ENCODE measurements at regions not wholly inside any gene's neighbourhood (a gene's known extent, or its start where the extent isn't known, plus 50 kb on each side); places are given as distances from the start of the nearest gene placed in this dataset.

DNA sequence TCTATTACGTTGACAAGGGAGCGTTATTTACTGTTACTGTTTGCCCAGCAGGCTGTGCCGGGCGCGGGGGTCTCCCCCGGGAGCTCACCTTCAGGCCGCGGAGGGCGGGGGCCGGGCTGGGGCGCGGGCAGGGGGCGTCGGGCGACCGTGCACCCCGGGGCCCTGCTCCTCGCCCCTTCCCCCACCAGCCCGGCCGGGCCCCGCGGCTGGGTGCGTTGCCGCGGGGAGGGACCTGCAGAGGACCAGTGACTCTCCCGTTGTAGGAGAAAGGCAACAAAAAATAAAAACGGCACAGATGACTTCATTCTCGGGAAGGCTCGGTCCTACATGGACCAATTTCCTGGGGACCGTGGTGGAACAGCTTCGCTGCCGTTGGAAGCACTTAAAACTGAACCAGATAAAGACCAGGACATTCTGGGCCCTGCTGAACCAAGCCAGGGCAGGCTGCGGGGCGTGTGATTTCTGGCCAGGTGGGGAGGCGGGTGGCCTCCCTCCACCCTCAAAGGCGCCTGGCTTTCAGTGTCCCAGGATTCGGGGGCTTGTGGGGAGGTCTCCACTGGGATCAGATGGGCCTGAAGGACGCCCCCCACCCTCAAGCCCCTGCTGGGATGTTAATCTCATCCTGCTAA lies 57.4 kb downstream of the IGLL1 start:
- Mint-ChIP-seq H3K4me3 (peak overlapping the region; percentile 63), H3K36me3 (ENCODE audit: low read depth) (peaks cover 4% of the 10 kb centered on the region), H3K4me1 (peaks cover 10% of the 10 kb centered on the region), H3K27ac (peak overlapping the region; percentile 85), H3K27me3 (peaks cover 19% of the 10 kb centered on the region)
- ATAC-seq (no peak), DNase-seq (no peak)
- no peaks in the 10 kb centered on the region for H3K9me3 ChIP-seq (ENCODE audit: control insufficient read depth, low read length, poor library complexity, severe bottlenecking)

DNA sequence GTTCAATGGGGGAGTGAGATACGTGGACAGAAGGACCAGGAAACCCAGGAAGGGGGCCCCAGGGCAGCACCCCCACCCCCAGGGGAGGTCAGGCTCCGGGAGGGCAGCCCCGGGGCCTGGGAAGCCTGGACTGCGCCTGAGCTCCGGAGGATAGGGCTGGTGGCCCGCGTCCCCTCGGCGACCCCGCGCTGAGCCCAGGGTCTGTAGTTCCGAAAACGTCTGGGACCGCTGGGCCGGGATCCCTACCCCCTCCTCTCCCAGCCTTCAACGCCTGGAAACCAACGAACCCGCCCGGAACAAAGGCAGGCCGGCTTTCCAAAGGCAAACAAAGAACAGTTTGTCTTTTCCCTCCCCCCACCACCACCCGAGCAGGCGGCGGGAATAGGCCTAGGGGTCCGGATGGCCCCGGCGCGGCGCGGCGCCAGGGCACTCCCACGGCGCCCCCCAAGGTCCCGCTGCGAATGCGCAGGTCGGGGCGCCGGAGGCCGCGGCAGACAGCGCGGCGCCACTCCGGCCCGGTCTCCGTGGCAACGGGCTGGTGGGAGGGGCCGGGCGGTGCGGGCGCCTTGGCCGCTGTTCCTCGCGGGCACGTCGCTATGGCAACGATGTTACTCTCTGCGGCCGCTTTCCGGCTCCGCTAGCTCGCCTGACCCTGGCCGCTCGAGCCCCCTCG lies 58.5 kb downstream of the IGLL1 start:
- DNase-seq (peak; percentile 43 to 54 (median 45)), ATAC-seq (peak; percentile 91)
- peak overlapping the region; percentile 75 for H3K4me3 Mint-ChIP-seq
- peak overlapping the region; percentile 85 for H3K27ac Mint-ChIP-seq
- H3K36me3 Mint-ChIP-seq (ENCODE audit: low read depth) = peaks cover 4% of the 10 kb centered on the region
- H3K9me3 ChIP-seq (ENCODE audit: control insufficient read depth, low read length, poor library complexity, severe bottlenecking) = no peaks in the 10 kb centered on the region
- peaks cover 8% of the 10 kb centered on the region for H3K4me1 Mint-ChIP-seq
- H3K27me3 Mint-ChIP-seq = peaks cover 25% of the 10 kb centered on the region

DNA sequence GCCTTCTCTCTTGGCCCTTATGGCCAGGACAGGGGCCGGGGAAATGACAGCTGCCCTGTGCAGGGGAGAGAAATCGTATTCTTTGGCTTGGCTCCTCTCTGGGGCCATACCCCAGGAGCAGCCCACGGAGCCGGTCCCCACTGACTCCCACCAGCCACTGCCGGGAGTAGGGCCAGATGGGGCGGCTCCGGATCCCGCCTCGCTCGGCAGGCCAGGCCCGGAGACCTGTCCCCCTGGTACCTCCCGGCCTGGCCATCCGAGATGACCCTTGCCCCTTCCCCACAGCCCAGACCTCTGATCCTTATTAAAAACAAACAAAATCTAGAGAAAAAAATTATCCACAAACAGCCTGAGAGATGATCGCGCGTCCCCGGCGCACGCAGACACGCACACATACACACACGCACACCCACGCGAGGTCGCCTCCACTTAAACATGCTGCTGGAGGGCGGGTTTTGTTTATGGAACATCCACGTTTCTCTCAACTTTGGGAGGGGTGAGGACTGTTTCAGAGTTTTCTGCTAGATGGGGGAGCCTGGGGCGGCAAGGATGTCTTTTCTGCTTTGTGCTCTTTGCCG lies 59.1 kb downstream of the IGLL1 start:
- peaks cover 8% of the 10 kb centered on the region for H3K4me1 Mint-ChIP-seq
- peaks cover 4% of the 10 kb centered on the region for H3K36me3 Mint-ChIP-seq (ENCODE audit: low read depth)
- peak overlapping the region; percentile 75 for H3K4me3 Mint-ChIP-seq
- DNase-seq (no peak), ATAC-seq (no peak)
- peaks cover 25% of the 10 kb centered on the region for H3K27me3 Mint-ChIP-seq
- H3K9me3 ChIP-seq (ENCODE audit: control insufficient read depth, low read length, poor library complexity, severe bottlenecking) = no peaks in the 10 kb centered on the region
- no peak overlapping the region for H3K27ac Mint-ChIP-seq

DNA sequence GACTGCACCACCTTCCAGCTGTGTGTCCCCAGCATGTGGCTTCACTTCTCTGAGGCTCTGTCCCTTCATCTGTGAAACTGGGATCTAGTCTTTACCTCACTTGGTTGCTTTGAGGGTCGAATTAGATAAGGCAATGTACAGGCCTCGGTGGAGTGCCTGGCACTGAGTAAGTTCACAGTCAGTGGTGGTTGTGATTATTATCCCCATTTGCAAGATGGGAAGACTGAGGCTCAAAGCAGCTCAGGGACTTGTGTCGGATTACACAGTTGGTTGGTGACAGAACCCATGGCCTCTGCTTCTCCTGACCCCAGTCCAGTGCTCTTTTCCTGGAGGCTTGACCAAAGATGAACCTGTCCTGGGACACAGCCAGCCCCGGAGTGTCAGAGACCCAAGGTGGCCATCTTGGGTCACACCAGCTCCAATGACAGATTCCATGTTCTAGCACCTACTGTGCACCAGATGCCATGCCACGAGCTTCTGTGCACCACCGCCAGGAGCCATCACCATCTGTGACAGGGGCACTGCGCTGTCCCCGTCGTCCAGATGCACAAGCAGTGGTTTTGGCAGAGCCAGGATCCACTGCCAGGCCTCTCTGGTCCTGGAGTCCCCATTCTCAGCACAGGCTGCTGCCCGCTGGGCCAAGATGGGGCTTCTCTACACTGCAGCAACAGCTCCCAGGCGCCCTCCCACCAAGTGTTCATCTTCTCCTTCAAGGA lies 60.5 kb downstream of the IGLL1 start:
- Mint-ChIP-seq H3K4me1 (peaks cover 3% of the 10 kb centered on the region), H3K27me3 (peaks cover 21% of the 10 kb centered on the region), H3K36me3 (ENCODE audit: low read depth) (peaks cover 4% of the 10 kb centered on the region), H3K4me3 (no peak overlapping the region), H3K27ac (no peak overlapping the region)
- ATAC-seq = no peak
- DNase-seq = no peak
- no peaks in the 10 kb centered on the region for H3K9me3 ChIP-seq (ENCODE audit: control insufficient read depth, low read length, poor library complexity, severe bottlenecking)

DNA sequence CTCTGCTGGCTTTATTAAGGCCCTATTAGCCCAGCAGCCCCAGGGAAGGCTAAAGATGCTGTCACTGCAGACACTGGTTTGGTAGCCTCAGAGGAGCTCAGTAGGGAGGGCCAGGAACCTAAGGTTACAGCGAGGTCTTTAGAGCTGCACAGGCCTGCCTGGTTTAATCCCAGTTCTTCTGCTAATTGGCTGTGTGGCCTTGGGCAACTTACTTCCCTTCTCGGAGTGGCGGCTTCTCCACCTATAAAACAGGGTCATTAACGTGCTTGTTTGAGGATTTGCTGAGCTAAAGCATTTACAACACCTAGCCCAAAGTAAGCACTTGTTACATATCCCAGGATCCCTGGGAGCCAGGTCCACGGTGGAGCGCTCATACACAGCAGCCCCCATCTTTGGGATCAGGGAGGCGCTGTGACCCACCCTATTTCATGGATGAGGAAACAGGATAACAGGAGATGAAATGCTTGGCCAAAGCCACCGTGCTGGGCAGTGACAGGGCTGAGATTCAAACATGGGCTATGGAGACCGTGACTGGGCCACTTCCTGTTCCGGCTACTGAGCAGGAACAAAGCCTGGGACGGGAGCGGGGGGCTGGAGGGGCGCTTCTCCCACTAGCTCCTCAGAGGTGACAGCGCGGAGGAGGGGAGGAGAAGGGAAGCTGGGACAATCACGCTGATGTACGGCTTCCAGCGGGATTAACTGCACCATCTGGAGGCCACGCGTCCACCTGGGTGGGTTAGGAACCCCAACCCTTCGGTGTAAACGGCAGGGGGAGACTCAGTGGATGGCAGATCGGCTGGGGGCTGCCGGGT lies 61.5 kb downstream of the IGLL1 start:
- DNase-seq = no peak
- Mint-ChIP-seq H3K27me3 (peaks cover 23% of the 10 kb centered on the region), H3K27ac (no peak overlapping the region), H3K4me3 (no peak overlapping the region), H3K4me1 (peaks cover 3% of the 10 kb centered on the region), H3K36me3 (ENCODE audit: low read depth) (peaks cover 4% of the 10 kb centered on the region)
- H3K9me3 ChIP-seq (ENCODE audit: control insufficient read depth, low read length, poor library complexity, severe bottlenecking) = no peaks in the 10 kb centered on the region
- no peak for ATAC-seq

DNA sequence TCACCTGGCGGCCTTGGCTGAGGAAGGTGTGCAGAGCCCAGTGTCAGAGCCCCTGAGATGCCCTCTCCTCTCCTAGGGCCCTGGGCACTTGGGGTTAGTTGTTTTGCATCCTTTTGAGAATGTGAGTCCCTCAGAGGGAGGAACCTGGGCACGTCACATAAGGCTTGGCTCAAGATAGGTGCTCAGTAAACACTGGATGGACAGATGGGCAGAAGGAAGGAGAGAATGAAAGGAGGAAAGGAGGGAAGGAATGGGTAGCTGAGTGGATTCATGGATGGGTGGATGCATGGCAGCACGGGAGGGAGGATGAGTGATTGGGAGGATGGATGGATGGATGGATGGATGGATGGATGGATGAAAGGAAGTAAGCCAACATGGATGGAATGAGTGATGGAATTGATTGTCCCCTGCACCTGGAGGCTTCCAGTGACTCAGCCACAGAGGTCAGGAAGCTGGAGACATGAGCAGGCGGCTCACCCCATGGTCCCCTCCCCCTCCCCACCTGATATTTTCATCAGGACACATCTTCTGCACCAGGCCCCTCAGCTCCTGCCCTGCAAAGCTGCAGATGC lies 62.2 kb downstream of the IGLL1 start:
- Mint-ChIP-seq H3K4me3 (no peak overlapping the region), H3K27ac (peak overlapping the region; percentile 60), H3K36me3 (ENCODE audit: low read depth) (peaks cover 4% of the 10 kb centered on the region), H3K27me3 (peaks cover 23% of the 10 kb centered on the region), H3K4me1 (peaks cover 3% of the 10 kb centered on the region)
- ATAC-seq (no peak), DNase-seq (no peak)
- no peaks in the 10 kb centered on the region for H3K9me3 ChIP-seq (ENCODE audit: control insufficient read depth, low read length, poor library complexity, severe bottlenecking)

DNA sequence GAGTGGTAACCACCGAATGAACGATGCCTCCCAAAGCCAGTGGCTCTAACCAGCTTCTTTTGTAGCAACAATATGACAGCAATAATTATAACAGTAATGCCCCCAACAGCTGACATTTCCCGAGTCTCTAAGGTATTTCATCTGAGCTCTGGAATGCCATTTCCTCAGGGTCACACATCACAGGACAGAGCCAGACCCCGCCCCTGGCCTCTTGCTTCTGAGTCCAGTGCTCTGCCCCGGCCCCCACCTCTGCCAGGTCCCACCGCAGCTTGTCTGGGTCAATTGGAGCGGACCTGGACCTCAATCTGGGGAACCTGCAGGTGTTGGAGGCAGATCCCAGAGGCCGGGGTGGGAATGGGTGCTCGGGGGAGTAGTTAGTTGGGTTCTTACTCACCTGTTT lies 63.8 kb downstream of the IGLL1 start:
- no peaks in the 10 kb centered on the region for H3K9me3 ChIP-seq (ENCODE audit: control insufficient read depth, low read length, poor library complexity, severe bottlenecking)
- no peak for ATAC-seq
- Mint-ChIP-seq H3K4me1 (peaks cover 3% of the 10 kb centered on the region), H3K27me3 (peaks cover 23% of the 10 kb centered on the region), H3K36me3 (ENCODE audit: low read depth) (peaks cover 4% of the 10 kb centered on the region), H3K4me3 (no peak overlapping the region), H3K27ac (no peak overlapping the region)
- no peak for DNase-seq

DNA sequence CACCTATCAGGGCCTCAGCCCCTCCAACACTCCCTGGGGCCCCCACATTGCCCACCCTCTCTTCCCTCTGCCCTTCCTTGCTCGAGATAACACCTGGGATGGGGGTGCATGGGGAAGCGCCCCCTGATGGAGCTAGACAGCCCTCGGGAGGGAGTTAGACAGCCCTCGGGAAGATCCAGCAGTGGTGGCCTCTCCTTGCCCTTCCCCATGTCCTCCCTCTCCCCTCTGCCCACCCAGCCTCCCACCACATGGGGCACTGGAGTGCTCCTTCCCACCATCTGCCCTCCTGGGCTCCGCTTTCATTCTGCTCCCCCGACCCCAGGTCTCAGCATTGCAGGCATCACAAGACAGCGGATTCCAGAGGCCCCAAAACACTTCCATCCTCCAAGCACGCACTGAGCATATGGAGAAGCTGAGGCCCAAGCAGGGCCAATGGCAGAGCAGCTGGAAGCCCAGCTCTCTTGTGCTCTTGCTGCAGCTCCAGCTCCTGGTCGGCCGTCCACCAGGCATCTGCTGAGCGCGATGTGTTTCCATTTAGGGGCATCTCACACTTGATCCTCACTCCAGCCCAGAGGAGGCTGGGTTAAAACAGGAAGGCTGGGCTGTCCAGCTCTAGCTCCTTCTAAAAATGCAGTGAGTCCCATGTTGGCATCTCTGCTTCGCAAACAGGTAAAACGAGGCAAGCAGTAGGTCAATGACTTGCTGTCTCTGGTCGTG lies 65.6 kb downstream of the IGLL1 start:
- DNase-seq (no peak), ATAC-seq (no peak)
- Mint-ChIP-seq H3K4me3 (no peak overlapping the region), H3K27me3 (peaks cover 34% of the 10 kb centered on the region), H3K36me3 (ENCODE audit: low read depth) (peaks cover 4% of the 10 kb centered on the region), H3K4me1 (no peaks in the 10 kb centered on the region), H3K27ac (no peak overlapping the region)
- H3K9me3 ChIP-seq (ENCODE audit: control insufficient read depth, low read length, poor library complexity, severe bottlenecking) = no peaks in the 10 kb centered on the region

DNA sequence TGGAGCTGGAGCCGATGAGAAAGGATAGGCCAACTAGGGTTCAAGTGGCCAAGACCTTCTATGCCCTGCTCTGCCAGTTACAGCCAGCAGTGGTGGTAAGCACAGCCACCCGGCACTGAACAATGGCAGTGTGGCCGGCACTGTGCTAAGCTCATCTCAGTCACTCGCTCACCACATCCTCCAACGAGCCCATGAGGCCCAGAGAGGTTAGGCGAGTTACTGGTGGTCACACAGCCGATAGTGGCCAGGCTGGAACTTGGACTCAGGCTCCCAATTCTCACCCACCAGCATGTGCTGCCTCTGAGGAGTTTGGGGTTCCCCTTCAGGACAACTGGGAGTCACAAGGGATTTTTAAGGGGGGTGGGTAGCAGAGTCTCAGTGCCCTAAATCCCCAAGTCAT lies 66.4 kb downstream of the IGLL1 start:
- H3K4me3 Mint-ChIP-seq = no peak overlapping the region
- ATAC-seq (no peak), DNase-seq (no peak)
- no peaks in the 10 kb centered on the region for H3K9me3 ChIP-seq (ENCODE audit: control insufficient read depth, low read length, poor library complexity, severe bottlenecking)
- H3K36me3 Mint-ChIP-seq (ENCODE audit: low read depth) = peaks cover 4% of the 10 kb centered on the region
- peaks cover 28% of the 10 kb centered on the region for H3K27me3 Mint-ChIP-seq
- no peak overlapping the region for H3K27ac Mint-ChIP-seq
- no peaks in the 10 kb centered on the region for H3K4me1 Mint-ChIP-seq

DNA sequence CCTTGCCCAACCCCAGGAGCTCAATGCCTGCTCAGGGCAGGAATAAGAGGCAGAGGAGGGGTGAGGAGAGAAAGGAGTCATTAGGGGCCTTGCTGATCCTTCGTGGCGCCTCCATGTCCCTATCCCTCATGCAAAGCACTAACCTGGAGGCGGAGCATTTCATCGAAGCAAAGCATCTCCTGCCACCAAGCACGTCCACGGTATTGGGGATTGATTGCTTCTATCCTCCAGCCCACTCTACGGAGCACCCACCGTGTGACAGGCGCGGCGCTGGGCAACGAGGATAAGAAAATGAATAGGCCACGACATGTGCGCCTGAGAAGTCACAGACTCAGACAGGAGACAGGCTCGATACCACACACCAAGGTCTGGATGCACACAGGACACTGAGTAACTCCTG lies 67.0 kb downstream of the IGLL1 start:
- no peaks in the 10 kb centered on the region for H3K9me3 ChIP-seq (ENCODE audit: control insufficient read depth, low read length, poor library complexity, severe bottlenecking)
- Mint-ChIP-seq H3K36me3 (ENCODE audit: low read depth) (peaks cover 4% of the 10 kb centered on the region), H3K4me3 (no peak overlapping the region), H3K4me1 (no peaks in the 10 kb centered on the region), H3K27me3 (peaks cover 24% of the 10 kb centered on the region), H3K27ac (no peak overlapping the region)
- ATAC-seq (no peak), DNase-seq (no peak)

DNA sequence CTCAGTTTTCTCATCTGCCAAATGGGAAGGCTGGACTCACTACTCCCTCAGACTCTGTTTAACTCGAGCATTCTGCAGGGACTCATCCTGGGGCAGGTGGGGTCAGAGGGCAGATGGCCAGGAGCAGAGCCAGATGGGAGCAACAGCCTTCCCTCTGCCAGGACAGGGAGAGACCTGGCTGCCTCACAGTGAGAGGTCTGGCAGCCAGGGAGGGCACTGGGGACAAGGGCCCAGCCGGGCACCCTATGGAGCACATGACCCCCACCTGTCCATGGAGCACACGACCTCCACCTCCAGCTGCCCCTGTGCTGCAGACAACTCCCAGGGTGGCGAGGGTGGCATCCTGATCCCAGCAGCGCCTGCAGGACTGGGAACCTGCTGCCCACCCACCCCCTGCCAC lies 67.4 kb downstream of the IGLL1 start:
- no peaks in the 10 kb centered on the region for H3K4me1 Mint-ChIP-seq
- no peaks in the 10 kb centered on the region for H3K9me3 ChIP-seq (ENCODE audit: control insufficient read depth, low read length, poor library complexity, severe bottlenecking)
- no peak overlapping the region for H3K4me3 Mint-ChIP-seq
- ATAC-seq = no peak
- H3K27me3 Mint-ChIP-seq = peaks cover 23% of the 10 kb centered on the region
- H3K27ac Mint-ChIP-seq = no peak overlapping the region
- H3K36me3 Mint-ChIP-seq (ENCODE audit: low read depth) = peaks cover 2% of the 10 kb centered on the region
- DNase-seq = no peak

DNA sequence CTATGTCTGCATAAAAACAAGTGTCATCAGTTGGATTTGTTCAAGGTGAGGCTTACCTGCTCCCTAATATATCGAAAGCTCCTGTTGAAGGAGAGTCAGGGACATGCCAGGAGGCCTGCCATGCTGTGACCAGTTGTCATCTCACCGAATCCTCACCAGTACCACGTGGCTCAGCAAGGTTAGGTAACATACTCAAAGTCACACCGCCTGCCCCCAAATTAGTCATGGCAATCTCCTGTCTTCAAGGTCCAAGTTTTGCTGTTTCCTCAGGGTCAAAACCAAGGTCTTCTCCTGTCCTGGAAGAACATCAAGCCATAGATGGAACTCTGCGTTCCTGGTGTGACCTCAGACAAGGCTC lies 67.8 kb downstream of the IGLL1 start:
- no peak for DNase-seq
- Mint-ChIP-seq H3K4me3 (no peak overlapping the region), H3K36me3 (ENCODE audit: low read depth) (no peaks in the 10 kb centered on the region), H3K27me3 (peaks cover 23% of the 10 kb centered on the region), H3K27ac (no peak overlapping the region), H3K4me1 (no peaks in the 10 kb centered on the region)
- H3K9me3 ChIP-seq (ENCODE audit: control insufficient read depth, low read length, poor library complexity, severe bottlenecking) = no peaks in the 10 kb centered on the region
- no peak for ATAC-seq
